A673 (cell line): ENCODE measurements at regions not wholly inside any gene's neighbourhood (a gene's known extent, or its start where the extent isn't known, plus 50 kb on each side); places are given as distances from the start of the nearest gene placed in this dataset.

ENCODE experiments used
- BruUV-seq: library from RNA; stranded (reverse); fragments of 400-500 nt; replicated peaks from 2 replicates; lab custom pipeline; 2021; lab: Mats Ljungman, UMichigan
- CTCF ChIA-PET: fragments of 300-600 bp; sonication (Branson Sonifier 250); formaldehyde crosslinking; loops from one replicate; lab custom pipeline; 2022; ENCODE audit warnings: antibody characterized with exemption; lab: Charles Lee
- POLR2A ChIA-PET: fragments of 300-600 bp; sonication (Branson Sonifier 250); formaldehyde crosslinking; loops from one replicate; lab custom pipeline; 2022; ENCODE audit warnings: antibody characterized with exemption; ENCODE audit not compliant: low non-redundant PET; lab: Charles Lee
- DNase-seq: peaks from one replicate; pipeline ENCODE4 v3.0.0-alpha.2; 2015; ENCODE audit warnings: low spot score
- H3K27ac ChIP-seq: fragments of 200-600 bp; sonication (generic); 2 replicates; pipeline ENCODE4 v1.5.1; 2016; ENCODE audit warnings: mixed run types, low read depth, mild to moderate bottlenecking, mixed read lengths, antibody characterized with exemption, low read length; ENCODE audit not compliant: poor library complexity, severe bottlenecking
- H3K27me3 ChIP-seq: fragments of 200-600 bp; sonication (generic); replicated peaks from 2 replicates; pipeline ENCODE4 v1.6.1; 2017; ENCODE audit warnings: mixed run types, low read depth, mild to moderate bottlenecking, mixed read lengths, antibody characterized with exemption, low read length; ENCODE audit not compliant: insufficient read depth, poor library complexity
- H3K36me3 ChIP-seq: fragments of 200-600 bp; sonication (generic); 2 replicates; pipeline ENCODE4 v1.6.1; 2016; ENCODE audit warnings: mixed run types, mild to moderate bottlenecking, mixed read lengths, antibody characterized with exemption, low read length; ENCODE audit not compliant: insufficient read depth, poor library complexity, severe bottlenecking
- H3K4me1 ChIP-seq: fragments of 200-600 bp; sonication (generic); 2 replicates; pipeline ENCODE4 v1.6.1; 2017; ENCODE audit warnings: mixed run types, mild to moderate bottlenecking, mixed read lengths, antibody characterized with exemption, low read length; ENCODE audit not compliant: insufficient read depth, poor library complexity, severe bottlenecking
- H3K4me3 ChIP-seq: fragments of 200-600 bp; sonication (generic); 2 replicates; pipeline ENCODE4 v1.5.1; 2016; ENCODE audit warnings: low read depth, mixed run types, mild to moderate bottlenecking, mixed read lengths, low read length; ENCODE audit not compliant: poor library complexity, severe bottlenecking
- H3K9me3 ChIP-seq: fragments of 200-600 bp; sonication (generic); 2 replicates; pipeline ENCODE4 v1.6.1; 2016; ENCODE audit warnings: mixed run types, low read depth, mild to moderate bottlenecking, mixed read lengths, antibody characterized with exemption, low read length; ENCODE audit not compliant: poor library complexity, severe bottlenecking
- CTCF ChIP-seq: fragments of 300-800, 200-600 bp; sonication (generic); conservative IDR thresholded peaks from 2 replicates; pipeline ENCODE4 v1.5.1; 2017; ENCODE audit warnings: low read depth, mild to moderate bottlenecking, antibody characterized with exemption, low read length, moderate library complexity, mixed read lengths
- EZH2 ChIP-seq: fragments of 200-600 bp; sonication (generic); IDR thresholded peaks from 2 replicates; pipeline ENCODE4 v1.6.1; 2017; ENCODE audit warnings: borderline replicate concordance, low read depth, mild to moderate bottlenecking, mixed read lengths, antibody characterized with exemption, low read length; ENCODE audit not compliant: poor library complexity, severe bottlenecking
- intact Hi-C: fragments of 100-400 bp; cut with micrococcal nuclease; formaldehyde crosslinking; loops from one replicate; pipeline ENCODE4 v1.10.0; 2022; ENCODE audit not compliant: unreplicated experiment

- intact Hi-C loops = no loop called here
- CTCF ChIA-PET = no interaction called here
- POLR2A ChIA-PET = no interaction called here
- H3K36me3 ChIP-seq = no peaks in the 10 kb centered on the region
- H3K4me1 ChIP-seq = no peaks in the 10 kb centered on the region
- TF ChIP-seq CTCF (no peak), EZH2 (no peak)
- no peak overlapping the region for H3K27ac ChIP-seq
- H3K9me3 ChIP-seq = peaks cover 11% of the 10 kb centered on the region
- BruUV-seq = no TSS peak
- DNase-seq = no peak
- H3K27me3 ChIP-seq = no peaks in the 10 kb centered on the region
- H3K4me3 ChIP-seq = no peak overlapping the region
Observed at GRCh38 chr14:40463886-40464285, 1031.7 kb upstream of the FBXO33 start.

GRCh38 chr14:40452674-40453073 lies 1020.4 kb upstream of the FBXO33 start:
- CTCF ChIA-PET = no interaction called here
- POLR2A ChIA-PET = no interaction called here
- H3K27me3 ChIP-seq = no peaks in the 10 kb centered on the region
- no peak for DNase-seq
- H3K36me3 ChIP-seq = no peaks in the 10 kb centered on the region
- no peak overlapping the region for H3K27ac ChIP-seq
- intact Hi-C loops = no loop called here
- no peak overlapping the region for H3K4me3 ChIP-seq
- H3K4me1 ChIP-seq = no peaks in the 10 kb centered on the region
- TF ChIP-seq CTCF (no peak), EZH2 (no peak)
- H3K9me3 ChIP-seq = no peaks in the 10 kb centered on the region
- BruUV-seq = no TSS peak

- Histone ChIP-seq H3K4me1 (no peaks in the 10 kb centered on the region), H3K4me3 (no peak overlapping the region), H3K27me3 (no peaks in the 10 kb centered on the region), H3K9me3 (no peaks in the 10 kb centered on the region), H3K36me3 (no peaks in the 10 kb centered on the region), H3K27ac (no peak overlapping the region)
- POLR2A ChIA-PET = no interaction called here
- no peak for TF ChIP-seq EZH2
- TF ChIP-seq CTCF = no peak
- CTCF ChIA-PET = no interaction called here
- BruUV-seq = no TSS peak
- intact Hi-C loops = no loop called here
- no peak for DNase-seq
Observed at GRCh38 chr14:40447017-40447416, 1014.8 kb upstream of the FBXO33 start.
